Osteocyte (in vitro differentiated cells): ENCODE measurements at regions not wholly inside any gene's neighbourhood (a gene's known extent, or its start where the extent isn't known, plus 50 kb on each side); places are given as distances from the start of the nearest gene placed in this dataset.

Source experiments
- DNase-seq: peaks from one replicate; pipeline ENCODE4 v3.0.0; 2021; ENCODE audit warnings: mixed read lengths; ENCODE audit not compliant: unreplicated experiment; ENCODE audit errors: extremely low spot score
- H3K27ac Mint-ChIP-seq: one replicate; pipeline ENCODE4 v1.8.0; 2021; ENCODE audit warnings: mild to moderate bottlenecking, mixed read lengths; ENCODE audit not compliant: unreplicated experiment
- H3K27me3 Mint-ChIP-seq: one replicate; pipeline ENCODE4 v1.8.0; 2021; ENCODE audit warnings: mixed read lengths; ENCODE audit not compliant: unreplicated experiment
- H3K36me3 Mint-ChIP-seq: one replicate; pipeline ENCODE4 v1.8.0; 2021; ENCODE audit warnings: mixed read lengths; ENCODE audit not compliant: unreplicated experiment
- H3K4me1 Mint-ChIP-seq: one replicate; pipeline ENCODE4 v1.8.0; 2021; ENCODE audit warnings: mixed read lengths; ENCODE audit not compliant: unreplicated experiment
- H3K4me3 Mint-ChIP-seq: one replicate; pipeline ENCODE4 v1.8.0; 2021; ENCODE audit warnings: mild to moderate bottlenecking, moderate library complexity, mixed read lengths; ENCODE audit not compliant: unreplicated experiment
- H3K9me3 Mint-ChIP-seq: one replicate; pipeline ENCODE4 v1.8.0; 2021; ENCODE audit warnings: mixed read lengths; ENCODE audit not compliant: unreplicated experiment
- CTCF ChIP-seq: fragments of 200-600 bp; sonication (generic); IDR thresholded peaks from 2 replicates; pipeline ENCODE4 v1.5.0; 2021; ENCODE audit warnings: antibody characterized with exemption, mild to moderate bottlenecking, moderate library complexity

- H3K27me3 Mint-ChIP-seq: no peaks in the 10 kb centered on the region
- no peak overlapping the region for H3K4me3 Mint-ChIP-seq
- TF ChIP-seq CTCF: no peak
- H3K27ac Mint-ChIP-seq: no peak overlapping the region
- H3K4me1 Mint-ChIP-seq: no peaks in the 10 kb centered on the region
- H3K9me3 Mint-ChIP-seq: peaks cover 5% of the 10 kb centered on the region
- DNase-seq: no peak
- H3K36me3 Mint-ChIP-seq: no peaks in the 10 kb centered on the region
Observed at GRCh38 chr6:95496769-95497426, 80.4 kb upstream of the MANEA start.

GRCh38 chr6:95501032-95501904 is 76.1 kb upstream of the MANEA start:
- no peaks in the 10 kb centered on the region for H3K36me3 Mint-ChIP-seq
- H3K4me1 Mint-ChIP-seq: no peaks in the 10 kb centered on the region
- DNase-seq: no peak
- TF ChIP-seq CTCF: no peak
- H3K27ac Mint-ChIP-seq: no peak overlapping the region
- no peaks in the 10 kb centered on the region for H3K27me3 Mint-ChIP-seq
- peaks cover 16% of the 10 kb centered on the region for H3K9me3 Mint-ChIP-seq
- H3K4me3 Mint-ChIP-seq: no peak overlapping the region

- DNase-seq: no peak
- Mint-ChIP-seq H3K27me3 (no peaks in the 10 kb centered on the region), H3K4me1 (no peaks in the 10 kb centered on the region), H3K9me3 (peaks cover 16% of the 10 kb centered on the region), H3K4me3 (no peak overlapping the region), H3K27ac (no peak overlapping the region), H3K36me3 (no peaks in the 10 kb centered on the region)
- TF ChIP-seq CTCF: no peak
Observed at GRCh38 chr6:95503568-95503967, 73.8 kb upstream of the MANEA start.

DNA sequence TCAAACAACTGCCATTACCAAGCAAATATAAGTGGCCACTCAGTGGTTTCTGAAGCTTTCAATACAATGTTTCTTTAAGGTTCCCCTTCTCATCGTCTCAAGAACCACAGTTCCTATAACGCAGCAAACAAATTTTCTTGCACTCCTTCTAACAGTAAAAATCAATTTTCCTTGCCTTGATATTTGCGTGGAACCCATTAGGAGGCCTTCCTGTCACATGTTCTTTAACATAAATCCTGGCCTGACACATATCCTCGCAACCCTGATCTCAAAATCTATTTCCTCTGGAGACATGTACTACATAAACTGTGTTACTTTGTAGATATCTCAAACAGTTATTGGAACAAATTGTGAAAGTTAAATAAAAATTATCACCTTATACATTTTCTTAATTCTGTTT is 65.9 kb upstream of the MANEA start:
- Mint-ChIP-seq H3K4me3 (no peak overlapping the region), H3K27me3 (peaks cover 5% of the 10 kb centered on the region), H3K4me1 (no peaks in the 10 kb centered on the region), H3K9me3 (no peaks in the 10 kb centered on the region), H3K36me3 (no peaks in the 10 kb centered on the region), H3K27ac (no peak overlapping the region)
- TF ChIP-seq CTCF: no peak
- DNase-seq: no peak

- DNase-seq: no peak
- Mint-ChIP-seq H3K4me3 (no peak overlapping the region), H3K27me3 (peaks cover 5% of the 10 kb centered on the region), H3K36me3 (no peaks in the 10 kb centered on the region), H3K9me3 (no peaks in the 10 kb centered on the region), H3K4me1 (no peaks in the 10 kb centered on the region), H3K27ac (no peak overlapping the region)
- TF ChIP-seq CTCF: no peak
Observed at GRCh38 chr6:95515975-95516374, 61.4 kb upstream of the MANEA start.
